Posterior cingulate gyrus (tissue), 11 donors: ENCODE measurements at regions not wholly inside any gene's neighbourhood (a gene's known extent, or its start where the extent isn't known, plus 50 kb on each side); places are given as distances from the start of the nearest gene placed in this dataset.
"Not testable (repeated sequence)": the region's sequence is repeated elsewhere in the genome, so short reads cannot be mapped to it uniquely, and the experiment has no call there.

Source experiments
- DNase-seq, 10 donors: peaks; one replicate each; pipeline versions ENCODE4 v3.0.0 to v3.0.0-alpha.2; 2020 to 2021; ENCODE audit warnings: mixed read lengths in 3 of 10
- intact Hi-C: fragments of 100-400 bp; cut with DNase I; formaldehyde crosslinking; loops from one replicate; pipeline ENCODE4 v1.15.1; 2023

DNA sequence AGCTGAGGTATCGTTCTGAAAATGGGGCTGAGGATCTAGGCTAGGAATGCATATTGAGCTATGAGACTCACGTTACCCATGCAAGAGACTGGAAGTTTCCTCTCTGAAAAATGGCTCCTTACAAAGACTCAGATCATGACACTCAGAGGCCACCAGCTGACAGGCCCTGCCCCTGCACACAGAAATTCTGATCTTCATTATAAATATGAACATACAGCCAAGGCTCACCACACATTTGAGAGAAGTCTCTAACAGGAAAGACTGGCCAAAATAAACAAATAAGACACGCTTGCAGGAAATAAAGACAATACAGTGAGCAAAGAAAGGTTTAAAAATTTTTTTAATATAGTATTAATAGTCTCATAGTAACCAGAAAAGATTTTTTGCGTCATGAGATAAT lies 365.9 kb downstream of the NFIB start:
- no peak for DNase-seq
- intact Hi-C loops = no loop called here

DNA sequence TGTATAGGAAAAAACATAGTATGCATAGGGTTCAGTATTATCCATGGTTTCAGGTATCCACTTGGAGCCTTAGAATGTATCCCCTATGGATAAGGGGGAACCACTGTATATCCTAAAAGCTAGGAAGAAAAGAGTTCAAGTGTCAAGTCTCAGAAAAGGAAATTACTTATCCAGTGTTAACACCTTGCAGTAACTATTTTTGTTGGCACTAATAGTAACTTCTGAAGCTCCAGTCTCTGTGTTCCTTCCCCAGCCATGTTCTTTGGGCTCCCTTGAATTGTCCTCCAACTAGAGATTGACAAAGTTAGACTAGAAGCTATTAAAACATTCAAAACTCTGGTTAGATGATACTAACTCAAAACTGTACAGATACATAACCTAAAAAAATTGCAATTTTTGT lies 370.8 kb downstream of the NFIB start:
- DNase-seq = no peak
- intact Hi-C loops = no loop called here

DNA sequence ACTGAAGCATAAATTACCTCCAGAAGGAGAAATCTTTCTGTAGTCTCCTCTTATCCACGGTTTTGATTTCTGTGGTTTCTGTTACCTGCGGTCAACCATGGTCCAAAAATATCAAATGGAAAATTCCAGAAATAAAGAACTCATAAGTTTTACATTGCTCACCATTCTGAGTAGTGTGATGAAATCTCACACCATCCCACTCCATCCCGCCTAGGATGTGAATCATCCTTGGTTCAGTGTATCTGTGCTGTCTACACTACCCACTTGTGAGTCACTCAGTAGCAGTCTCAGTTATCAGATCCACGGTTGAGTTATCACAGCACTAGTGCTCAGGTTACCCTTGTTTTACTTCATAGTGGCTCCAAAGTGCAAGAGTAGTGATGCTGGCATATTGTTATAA lies 371.2 kb downstream of the NFIB start:
- intact Hi-C loops = no loop called here
- no peak for DNase-seq

DNA sequence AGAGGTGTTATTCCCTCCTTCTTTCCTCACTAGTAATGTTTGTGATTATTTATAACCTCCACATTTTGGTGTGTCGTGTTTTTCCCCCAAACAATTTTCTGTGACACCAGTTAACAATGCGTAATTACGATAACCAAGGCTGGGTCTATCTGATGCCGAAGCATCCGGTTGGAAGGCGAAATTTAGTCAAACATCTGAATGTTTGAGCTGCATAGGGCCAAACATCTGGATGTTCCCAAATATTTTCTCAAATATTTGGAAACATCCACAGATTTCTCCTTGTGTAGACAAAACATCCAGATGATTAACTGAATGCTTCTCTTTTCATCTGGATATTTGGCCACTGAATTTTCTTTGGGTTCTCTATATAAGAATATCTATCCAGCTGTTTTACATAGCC lies 371.7 kb downstream of the NFIB start:
- intact Hi-C loops = no loop called here
- no peak for DNase-seq

DNA sequence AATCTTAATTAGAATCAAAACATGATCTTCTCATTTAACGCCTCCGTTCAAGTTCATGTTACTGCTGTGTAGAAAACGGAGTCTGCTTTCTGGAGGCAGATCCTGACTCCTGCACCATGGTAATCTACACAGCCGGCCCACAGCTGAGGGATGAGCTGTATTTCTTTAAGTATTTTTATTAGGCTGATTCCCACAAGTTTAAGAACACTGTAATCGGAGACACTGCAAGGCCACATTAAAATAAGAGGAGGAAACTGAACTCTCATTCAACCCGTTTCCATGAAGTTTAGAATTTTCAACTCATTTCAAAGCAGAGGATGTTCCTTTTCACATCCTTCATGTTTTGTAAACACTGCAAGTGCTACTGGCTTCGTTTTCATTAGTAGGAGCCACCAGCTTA lies 372.2 kb downstream of the NFIB start:
- DNase-seq = no peak
- intact Hi-C loops = no loop called here

DNA sequence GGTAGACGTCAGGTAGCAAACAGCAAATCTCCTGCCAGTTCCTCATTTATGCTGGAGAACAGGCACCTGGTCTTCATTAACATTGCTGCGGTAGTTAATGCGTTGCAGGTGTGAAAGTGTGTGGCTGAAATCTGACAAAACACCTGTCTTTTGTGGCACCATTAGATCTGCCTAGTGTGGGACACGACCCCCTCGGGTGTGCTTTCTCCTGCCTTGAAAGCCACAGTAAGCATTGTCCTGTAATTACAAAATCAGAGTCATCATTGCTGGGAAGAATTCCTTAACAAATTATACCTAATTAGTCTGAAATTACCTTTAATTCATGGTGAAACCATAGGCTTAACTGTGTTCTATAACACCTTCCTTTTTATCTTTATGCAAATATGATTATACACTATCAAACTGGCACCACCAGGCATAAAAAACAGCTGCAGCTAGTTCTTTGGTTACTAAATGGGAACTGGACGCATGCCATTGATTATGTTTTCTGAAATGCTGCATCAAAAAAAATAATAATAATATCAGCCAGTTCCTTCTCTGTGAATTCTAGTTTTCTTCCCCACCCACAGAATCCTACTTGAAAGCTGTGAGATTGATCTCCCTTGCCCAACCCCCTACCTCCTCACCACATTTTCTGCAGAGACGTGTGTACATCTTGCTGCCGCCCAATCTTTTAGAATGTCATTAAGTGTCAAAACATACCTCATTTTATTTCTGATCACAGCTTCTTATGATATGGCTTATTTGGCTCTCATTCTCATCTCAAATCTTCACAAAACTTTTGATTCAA lies 374.0 kb downstream of the NFIB start:
- DNase-seq = no peak

DNA sequence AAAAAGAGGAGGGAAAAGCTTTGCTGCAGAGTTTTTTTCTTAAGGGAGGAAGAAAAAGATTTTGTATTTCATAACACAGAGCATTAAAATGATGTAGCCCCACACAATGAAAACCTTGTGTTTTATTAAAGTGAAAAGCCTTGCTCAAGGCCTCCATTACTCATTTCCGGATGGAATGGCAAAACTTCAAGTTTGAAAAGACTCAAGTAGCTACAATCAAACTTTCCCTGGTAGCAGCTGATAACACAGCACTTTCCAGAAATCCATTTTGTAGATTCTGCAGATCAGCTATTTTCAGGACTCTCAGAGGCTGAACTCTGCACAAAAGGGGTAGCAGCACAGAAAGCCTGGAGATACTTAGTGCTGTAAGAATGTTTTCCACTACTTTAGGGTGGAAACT lies 374.8 kb downstream of the NFIB start:
- DNase-seq = no peak
- intact Hi-C loops = no loop called here

More for the DNA sequence above, 374.0 kb downstream of the NFIB start:
- intact Hi-C loops = no loop called here

DNA sequence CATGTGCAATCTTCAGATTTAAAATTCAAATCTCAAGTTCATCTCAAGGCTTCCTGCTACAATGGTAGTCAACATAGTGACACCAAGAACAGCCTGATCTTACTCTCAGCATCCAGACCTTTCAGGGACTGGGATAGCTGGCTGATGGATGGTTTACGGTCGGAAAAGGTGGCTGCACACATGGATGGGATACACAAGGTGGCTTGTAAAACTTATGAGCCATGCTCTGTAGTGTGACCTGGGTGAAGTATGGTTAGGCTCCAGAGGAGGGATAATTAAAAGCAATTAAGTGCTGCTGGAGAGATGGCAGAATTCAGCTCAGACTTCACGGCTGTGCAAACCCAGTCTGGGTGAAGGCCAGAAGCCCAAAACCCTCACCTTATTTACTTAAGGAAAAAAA lies 379.5 kb downstream of the NFIB start:
- DNase-seq = no peak
- intact Hi-C loops = no loop called here

DNA sequence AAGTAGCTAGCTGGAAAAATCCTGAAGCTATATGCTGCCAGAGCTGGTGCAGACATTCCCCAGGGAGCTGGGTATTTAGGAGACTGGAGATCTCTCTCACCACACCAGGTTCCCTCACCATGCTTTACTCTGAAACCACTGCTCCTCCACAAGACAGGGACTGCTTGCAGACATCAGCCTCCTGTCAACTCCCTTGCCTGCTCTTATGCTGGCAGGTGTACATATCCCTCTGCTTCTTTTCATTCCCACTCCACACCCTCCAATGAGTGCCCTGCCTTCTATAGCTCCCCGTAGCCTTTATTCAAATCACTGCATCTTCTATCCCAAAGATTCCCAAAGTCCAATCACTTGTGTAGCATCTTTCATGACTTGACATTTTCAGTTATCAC lies 380.7 kb downstream of the NFIB start:
- intact Hi-C loops = no loop called here
- DNase-seq = no peak

DNA sequence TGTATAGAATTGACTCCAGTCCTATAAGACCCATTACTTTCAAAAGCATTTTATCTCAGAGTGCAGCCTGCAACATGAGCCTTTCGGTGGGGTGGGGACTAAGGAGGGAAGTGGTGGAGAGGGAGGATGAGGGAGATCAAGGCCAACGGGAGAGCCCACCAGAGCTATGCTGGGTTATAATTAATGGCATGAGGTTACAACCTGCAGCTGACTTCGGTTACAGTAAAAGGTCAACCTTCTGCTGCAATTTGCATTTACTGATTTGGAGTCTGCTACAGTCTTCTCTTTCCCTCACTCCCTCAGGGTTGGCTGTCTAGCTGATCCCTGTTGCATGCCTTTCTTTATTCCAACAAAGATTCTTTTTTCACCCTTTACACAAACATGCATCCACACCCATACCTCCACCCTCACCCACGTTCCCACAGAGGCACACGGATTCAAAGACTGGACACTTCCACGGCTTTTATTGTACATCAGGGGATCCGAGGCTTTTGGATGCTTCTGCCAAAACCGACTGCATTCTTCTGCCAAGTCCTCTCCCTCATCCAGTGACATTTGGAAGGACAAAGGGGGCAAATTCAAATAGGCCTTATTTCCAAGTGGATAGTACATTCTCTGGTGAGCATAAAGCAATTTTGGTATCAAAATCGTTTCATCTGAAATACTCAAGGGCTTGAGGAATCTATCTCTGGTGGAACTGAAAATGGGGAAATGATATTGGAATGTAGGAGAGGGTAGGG lies 381.2 kb downstream of the NFIB start:
- intact Hi-C loops = no loop called here
- DNase-seq = no peak

DNA sequence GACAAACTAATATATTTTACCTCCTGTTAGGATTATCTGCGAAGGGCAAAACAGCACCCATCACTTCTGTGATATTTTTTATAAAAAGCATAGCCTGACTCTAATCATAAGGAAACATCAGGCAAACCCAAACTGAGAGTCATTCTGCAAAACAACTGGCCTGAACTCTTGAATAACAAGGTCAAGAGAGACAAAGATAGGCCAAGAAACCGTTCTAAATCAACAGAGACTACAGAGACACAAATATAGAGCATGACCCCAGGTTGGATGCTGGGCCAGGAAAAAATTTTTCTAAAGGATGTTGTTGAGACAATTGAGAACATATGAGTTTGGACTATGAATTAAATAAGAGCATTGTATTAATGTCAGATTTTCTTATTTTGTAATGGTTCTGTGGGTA lies 384.9 kb downstream of the NFIB start:
- intact Hi-C loops = no loop called here
- DNase-seq = no peak

DNA sequence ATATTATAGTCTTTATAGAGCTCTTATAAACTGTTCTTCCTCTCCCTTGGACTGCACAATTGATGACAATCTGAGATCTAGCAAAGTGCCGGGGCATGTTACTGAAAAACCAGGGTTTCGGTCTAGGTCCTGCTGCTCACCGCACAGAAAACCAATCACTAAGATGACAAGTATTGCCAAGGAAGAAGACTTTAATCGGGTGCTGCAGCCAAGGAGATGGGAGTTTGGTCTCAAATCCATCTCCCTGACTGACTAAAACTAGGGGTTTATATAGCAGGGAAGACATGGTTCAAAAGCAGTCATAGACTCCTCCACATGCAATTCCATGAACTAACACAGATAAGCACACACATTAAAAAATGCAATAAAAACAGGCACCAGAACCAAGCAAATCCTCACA lies 390.6 kb downstream of the NFIB start:
- intact Hi-C loops = no loop called here
- DNase-seq = no peak

DNA sequence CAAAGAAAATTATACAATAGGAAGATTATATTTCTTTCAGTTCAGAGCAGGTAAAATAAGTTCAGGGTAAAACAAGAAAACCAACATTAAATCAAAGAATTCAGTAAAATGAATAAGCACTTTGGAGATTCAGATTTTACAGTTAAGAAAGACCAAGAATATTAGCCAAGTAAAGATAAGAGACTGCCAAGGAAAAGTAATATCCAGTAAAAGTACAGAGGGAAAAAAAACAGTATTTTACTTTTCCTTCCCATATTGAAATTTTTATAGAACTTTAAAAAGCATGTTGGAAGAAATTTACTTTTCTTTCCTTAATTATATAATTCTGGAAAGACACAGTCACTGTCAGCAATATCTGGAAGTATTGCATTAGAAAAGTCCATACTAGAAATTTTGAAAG lies 393.4 kb downstream of the NFIB start:
- no peak for DNase-seq
- intact Hi-C loops = no loop called here

DNA sequence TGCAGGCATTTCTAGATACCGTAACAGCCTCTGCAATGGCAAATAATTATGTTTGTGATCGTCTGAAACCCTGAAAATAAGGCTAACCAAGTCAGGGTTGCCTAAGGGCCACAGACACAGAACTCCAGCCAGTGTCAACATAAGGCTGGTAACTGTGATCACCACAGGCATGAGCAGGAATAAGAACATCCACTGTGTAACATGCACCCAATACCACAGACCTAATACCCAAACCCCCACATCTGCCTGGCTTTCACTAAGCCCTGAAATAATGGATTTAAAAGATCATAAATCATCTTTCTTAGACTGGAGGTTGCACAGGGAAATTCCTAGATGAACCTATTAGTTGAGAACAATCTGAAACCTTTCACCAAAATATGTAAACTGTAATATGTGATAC lies 394.5 kb downstream of the NFIB start:
- DNase-seq = no peak
- intact Hi-C loops = no loop called here

DNA sequence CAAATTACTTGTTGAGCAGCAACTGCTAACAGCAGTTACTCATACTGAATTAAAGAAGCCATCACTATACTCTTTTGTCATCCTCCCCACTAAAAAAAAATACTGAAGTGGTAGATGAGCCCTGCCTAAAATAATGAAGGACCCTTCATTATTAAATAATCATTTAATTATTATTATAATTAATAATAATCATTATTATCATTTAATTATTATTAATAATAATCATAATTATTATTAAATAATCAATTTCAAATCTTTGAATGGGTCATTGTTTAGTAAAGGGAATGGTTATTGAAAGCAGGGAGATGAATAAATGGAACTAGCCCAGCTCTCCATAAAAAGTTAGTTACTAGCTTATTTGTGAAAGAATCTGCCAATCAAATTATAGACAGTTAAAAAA lies 396.4 kb downstream of the NFIB start:
- intact Hi-C loops = no loop called here
- no peak for DNase-seq

DNA sequence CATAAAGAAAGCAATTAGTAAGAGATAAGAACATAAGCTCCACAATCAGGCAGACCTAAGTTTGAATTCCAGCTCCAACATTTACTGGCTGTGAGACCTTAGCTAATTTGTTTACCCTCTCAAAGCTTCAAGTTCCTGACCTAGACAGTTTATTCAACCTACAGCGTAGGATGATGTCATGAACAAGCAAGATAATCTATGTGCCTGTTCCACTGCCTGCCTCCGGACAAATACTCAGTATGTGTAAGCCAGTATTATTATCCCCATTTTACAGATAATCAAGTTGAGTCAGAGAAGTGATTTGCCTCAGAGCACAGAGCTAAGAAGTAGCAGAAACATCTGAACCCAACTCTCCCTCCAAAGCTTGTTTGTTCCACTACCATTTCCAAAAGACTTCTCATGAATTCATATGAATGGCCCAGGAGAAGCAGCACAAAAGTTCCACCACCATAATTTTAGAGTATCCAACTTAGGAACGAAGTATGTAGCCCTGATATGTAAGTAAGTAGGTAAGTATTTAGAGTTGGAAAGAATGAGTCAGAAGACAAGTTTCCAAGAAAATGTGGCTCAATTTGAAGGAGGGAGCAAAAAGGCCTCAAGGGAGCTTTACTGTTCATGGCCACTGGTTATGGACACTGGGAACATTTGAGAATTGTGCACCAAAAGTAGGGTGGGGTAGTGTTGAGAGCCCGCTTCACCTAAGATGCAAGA lies 398.2 kb downstream of the NFIB start:
- intact Hi-C loops = no loop called here
- no peak for DNase-seq

DNA sequence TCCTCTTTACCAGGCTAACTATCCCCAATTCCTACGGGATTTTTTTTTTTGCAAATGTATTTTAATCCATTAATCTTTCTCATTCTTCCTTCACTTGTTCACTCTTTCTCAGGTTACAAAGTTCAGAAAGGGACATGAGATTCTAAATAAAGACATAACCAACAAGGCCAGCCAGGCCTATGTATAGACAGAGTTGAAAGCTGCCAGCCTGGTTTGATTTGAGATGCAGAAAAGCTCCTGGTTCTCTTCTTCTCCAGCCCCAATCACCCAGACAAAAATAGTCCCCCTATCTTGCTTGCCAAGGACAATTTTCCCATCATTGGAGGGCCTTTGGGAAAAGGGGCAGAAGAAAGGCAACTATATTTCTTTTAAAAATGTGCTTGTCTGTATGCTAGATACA lies 398.8 kb downstream of the NFIB start:
- intact Hi-C loops = no loop called here
- no peak for DNase-seq

DNA sequence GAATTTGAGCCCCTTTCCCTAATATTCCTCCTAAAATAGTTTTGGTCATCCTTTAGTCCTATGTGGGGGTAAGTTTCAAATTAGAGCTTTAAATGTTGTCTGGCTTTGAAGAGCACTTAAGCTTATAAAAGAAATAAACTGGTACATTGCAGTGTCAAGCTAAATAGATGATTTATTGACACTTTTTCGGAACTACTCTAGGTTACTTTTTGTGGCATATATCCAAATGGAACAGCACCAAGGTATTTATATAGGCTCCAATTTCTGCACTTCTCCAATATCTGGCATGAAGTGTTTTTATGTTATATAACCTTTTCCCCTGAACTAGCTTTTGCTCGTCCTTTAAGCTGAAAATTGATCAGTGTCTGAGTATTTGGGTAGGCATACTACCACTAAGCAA lies 402.5 kb downstream of the NFIB start:
- DNase-seq = no peak
- intact Hi-C loops = no loop called here

DNA sequence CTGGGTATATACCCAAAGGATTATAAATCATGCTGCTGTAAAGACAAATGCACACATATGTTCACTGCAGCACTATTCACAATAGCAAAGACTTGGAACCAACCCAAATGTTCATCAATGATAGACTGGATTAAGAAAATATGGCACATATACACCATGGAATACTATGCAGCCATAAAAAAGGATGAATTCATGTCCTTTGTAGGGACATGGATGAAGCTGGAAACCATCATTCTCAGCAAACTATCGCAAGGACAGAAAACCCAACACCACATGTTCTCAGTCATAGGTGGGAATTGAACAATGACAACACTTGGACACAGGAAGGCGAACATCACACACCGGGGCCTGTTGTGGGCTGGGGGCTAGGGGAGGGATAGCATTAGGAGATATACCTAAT lies 406.1 kb downstream of the NFIB start:
- DNase-seq, intact Hi-C loops: not testable (repeated sequence)

DNA sequence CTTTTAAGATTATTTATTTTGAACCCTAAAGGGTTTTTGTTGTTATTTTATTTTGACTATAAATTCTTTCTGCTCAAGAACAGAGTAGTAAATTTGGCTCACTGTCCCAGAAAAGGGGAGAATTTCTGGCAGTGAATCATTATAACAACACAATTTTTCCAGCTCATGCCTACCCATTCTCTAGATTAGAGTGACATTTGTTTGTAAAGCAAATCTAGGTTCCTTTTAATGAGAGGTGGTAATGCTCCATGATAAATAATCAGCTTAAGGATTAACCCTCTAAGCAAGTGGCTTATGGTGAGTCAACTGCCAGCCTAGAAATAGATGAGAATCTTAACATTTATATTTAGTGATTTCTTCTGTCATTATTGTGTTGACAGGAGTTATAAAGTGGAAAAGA lies 409.2 kb downstream of the NFIB start:
- no peak for DNase-seq
- intact Hi-C loops = no loop called here

DNA sequence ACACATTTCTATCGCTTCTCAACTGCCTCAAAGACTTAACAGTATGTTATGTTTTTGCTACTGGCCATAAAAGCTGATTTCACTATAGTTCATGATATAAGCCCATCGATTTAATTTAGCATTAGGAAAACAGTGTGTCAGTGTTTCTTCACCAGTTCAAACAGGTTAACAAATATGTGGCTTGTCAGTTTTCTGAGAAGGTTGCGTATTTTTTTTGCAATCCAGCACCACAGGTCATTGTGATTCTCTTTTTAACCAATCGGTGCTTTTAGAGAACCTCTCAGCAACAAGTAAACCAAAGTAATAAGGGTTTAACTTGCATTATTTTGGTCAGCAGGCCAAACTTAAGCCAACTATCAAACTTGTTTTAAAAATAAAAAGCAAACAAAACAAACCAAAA lies 409.6 kb downstream of the NFIB start:
- DNase-seq = no peak
- intact Hi-C loops = no loop called here
